ENCODE measurements at regions not wholly inside any gene's neighbourhood (a gene's known extent, or its start where the extent isn't known, plus 50 kb on each side); places are given as distances from the start of the nearest gene placed in this dataset.

DNA sequence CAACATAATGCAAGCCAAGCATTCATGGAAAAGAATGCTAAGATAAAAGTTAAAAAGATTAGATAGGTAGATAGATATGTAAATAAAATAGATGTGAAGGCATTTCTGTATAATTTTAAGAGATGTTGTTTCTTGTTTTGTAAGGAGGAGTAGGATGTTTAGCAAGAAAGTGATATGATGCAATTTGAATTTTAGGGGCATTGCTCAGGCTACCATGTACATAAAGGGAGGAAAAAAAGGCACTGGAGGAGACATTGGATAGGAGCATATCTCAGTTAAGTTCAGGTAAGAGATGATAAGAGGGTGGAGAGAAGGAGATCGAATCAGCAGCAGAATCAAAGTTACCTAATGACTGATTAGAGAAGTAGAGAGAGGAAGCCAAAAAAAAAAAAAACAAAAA lies 194.7 kb downstream of the TENT5A start:
- TF ChIP-seq GATA2 (IDR thresholded peaks at IDR 0.05; ENCODE audit: low read depth, low read length) (no peak), GATA3 (IDR thresholded peaks at IDR 0.05; ENCODE audit: low read depth, low read length) (no peak)

DNA sequence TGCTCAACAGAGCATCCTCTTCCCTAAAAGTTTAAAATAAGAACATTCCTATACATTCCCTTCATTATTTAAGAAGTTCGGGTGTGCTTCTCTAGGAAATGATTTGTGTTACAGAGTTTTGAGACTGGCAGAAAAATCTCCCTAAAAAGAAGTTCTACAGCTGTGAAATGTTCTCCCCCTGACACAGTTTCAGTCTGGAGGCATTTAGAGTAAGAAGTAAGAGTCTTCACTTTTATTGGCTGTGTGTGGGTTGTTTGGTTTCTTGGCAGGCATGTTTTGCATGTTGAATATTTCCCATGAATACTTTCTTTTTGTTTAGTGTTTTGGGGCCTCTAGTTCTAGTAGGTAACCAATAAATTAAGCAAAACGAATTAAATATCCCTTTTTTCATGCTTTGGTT lies 195.9 kb downstream of the TENT5A start:
- TF ChIP-seq GATA3 (IDR thresholded peaks at IDR 0.05; ENCODE audit: low read depth, low read length) (no peak), GATA2 (IDR thresholded peaks at IDR 0.05; ENCODE audit: low read depth, low read length) (no peak)

GRCh38 chr6:81553216-81553615 lies 199.3 kb downstream of the TENT5A start:
- TF ChIP-seq GATA3 (IDR thresholded peaks at IDR 0.05; ENCODE audit: low read depth, low read length) (no peak), GATA2 (IDR thresholded peaks at IDR 0.05; ENCODE audit: low read depth, low read length) (no peak)

- peak; percentile 90 for TF ChIP-seq GATA2 (IDR thresholded peaks at IDR 0.05; ENCODE audit: low read depth, low read length)
- TF ChIP-seq GATA3 (IDR thresholded peaks at IDR 0.05; ENCODE audit: low read depth, low read length) = peak; percentile 84
Observed at GRCh38 chr6:81552644-81553043, 199.8 kb downstream of the TENT5A start.

GRCh38 chr6:81547149-81547548 lies 205.3 kb downstream of the TENT5A start:
- TF ChIP-seq GATA3 (IDR thresholded peaks at IDR 0.05; ENCODE audit: low read depth, low read length) = no peak
- TF ChIP-seq GATA2 (IDR thresholded peaks at IDR 0.05; ENCODE audit: low read depth, low read length) = no peak

- TF ChIP-seq GATA2 (IDR thresholded peaks at IDR 0.05; ENCODE audit: low read depth, low read length) (no peak), GATA3 (IDR thresholded peaks at IDR 0.05; ENCODE audit: low read depth, low read length) (no peak)
Observed at GRCh38 chr6:81534934-81535465, 217.5 kb downstream of the TENT5A start.

DNA sequence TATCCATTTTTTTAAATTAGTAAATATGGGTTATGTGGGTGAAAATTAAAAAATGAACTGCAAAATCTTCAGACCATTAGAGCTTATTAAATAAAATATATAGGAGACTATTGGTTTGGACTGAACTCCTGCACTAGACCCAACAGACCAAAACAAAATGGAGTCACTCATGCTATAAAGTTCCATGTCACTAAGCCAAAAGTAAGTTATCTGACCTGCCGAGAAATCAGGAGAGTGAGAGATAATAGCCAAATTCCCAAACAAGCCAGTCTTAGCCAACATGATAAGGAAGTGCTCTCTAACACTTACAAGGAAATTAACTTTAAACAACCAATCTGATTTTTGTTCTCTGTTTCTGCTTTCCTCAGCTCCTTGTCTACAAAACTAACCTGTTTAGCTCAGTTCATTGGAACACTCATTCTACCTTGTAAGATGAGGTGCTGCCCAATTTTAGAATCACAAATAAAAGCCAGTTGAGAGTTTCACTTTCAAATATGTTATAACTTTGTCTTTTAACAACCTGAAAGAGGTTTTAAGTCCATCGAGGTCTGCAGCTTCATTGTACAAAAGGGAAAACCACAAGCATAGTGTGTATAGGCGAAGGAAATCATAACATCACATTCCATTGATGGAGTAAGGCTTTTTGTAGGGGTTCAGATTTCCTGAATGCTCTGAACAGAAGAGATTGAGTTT lies 220.5 kb downstream of the TENT5A start:
- TF ChIP-seq GATA2 (IDR thresholded peaks at IDR 0.05; ENCODE audit: low read depth, low read length) (no peak), GATA3 (IDR thresholded peaks at IDR 0.05; ENCODE audit: low read depth, low read length) (no peak)

- TF ChIP-seq GATA3 (IDR thresholded peaks at IDR 0.05; ENCODE audit: low read depth, low read length) = no peak
Observed at GRCh38 chr6:81517455-81517854, 235.0 kb downstream of the TENT5A start.

DNA sequence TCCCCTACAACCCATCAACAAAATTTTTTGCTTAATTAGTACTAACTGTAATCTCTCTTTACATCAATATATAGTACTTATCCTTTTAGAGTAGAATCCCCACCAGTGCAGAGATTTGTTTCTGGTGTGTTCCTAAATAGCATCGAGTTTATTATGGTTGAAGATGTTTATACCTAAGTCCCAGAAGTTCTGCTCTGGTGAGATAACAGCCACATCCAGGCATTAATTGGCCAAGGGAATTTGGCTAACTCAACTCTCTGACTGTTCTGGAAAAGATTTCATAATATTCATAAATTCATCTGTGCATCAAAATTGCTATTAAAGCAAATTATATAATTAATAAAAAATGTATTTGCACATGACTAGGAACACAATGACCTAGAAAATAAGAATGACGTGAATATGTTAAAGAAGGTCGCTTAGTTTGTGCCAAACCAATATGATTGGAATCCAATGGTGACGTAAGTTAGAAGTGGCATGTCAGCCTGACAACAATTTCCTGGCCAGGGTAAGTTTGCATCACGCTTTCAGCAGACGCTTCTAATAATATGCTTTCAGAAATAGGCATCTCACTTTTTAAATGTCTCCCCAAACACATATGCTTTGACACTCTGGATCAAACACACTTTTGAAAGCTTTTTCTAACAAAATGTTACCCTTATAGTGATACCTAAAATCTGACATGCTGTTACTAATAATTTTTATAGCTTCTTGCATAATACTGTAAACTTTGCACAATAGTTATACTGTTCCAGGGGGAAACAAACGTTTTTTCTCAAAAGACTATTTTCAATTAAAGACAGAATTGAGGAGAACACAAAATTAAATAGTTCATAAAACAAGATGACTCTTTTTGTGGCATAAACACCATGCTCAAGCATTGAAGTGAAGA lies 236.7 kb downstream of the TENT5A start:
- TF ChIP-seq GATA3 (IDR thresholded peaks at IDR 0.05; ENCODE audit: low read depth, low read length) (no peak), GATA2 (IDR thresholded peaks at IDR 0.05; ENCODE audit: low read depth, low read length) (no peak)

GRCh38 chr6:81511423-81511822 lies 241.1 kb downstream of the TENT5A start:
- no peak for TF ChIP-seq GATA3 (IDR thresholded peaks at IDR 0.05; ENCODE audit: low read depth, low read length)
- TF ChIP-seq GATA2 (IDR thresholded peaks at IDR 0.05; ENCODE audit: low read depth, low read length) = no peak

- TF ChIP-seq GATA2 (IDR thresholded peaks at IDR 0.05; ENCODE audit: low read depth, low read length) = no peak
- no peak for TF ChIP-seq GATA3 (IDR thresholded peaks at IDR 0.05; ENCODE audit: low read depth, low read length)
Observed at GRCh38 chr6:81495999-81496398, 256.5 kb downstream of the TENT5A start.

DNA sequence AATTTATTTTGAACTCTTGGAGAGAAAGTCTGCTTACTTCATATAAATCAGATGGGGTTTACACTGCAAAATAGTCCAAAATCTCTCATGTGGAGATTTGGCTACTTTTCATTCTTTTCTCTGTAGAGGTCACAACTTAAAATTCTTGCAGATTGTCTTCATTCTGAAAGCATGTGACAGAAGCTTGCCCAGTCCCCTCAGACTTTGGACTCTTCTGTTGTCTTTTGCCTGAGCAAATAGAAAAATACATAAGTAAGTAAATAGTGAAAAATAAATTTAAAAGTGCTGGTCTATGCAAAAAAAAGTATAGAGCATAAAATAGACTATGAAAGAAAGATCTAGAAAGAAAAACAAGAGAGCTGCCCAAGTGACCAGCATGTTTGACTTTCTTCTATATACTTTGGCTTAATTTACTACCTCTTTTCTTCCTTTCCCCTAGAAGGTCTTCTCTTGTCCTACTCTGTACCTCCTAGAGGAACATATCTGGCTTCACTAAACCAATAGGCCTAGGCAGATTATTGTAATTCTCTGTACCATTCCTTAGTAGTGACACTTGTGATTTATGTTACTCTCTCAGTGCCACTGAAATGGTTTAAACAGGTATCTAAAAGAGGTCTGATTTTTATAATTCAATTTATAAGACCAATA lies 260.9 kb downstream of the TENT5A start:
- TF ChIP-seq GATA3 (IDR thresholded peaks at IDR 0.05; ENCODE audit: low read depth, low read length) (no peak), GATA2 (IDR thresholded peaks at IDR 0.05; ENCODE audit: low read depth, low read length) (no peak)

- no peak for TF ChIP-seq GATA3 (IDR thresholded peaks at IDR 0.05; ENCODE audit: low read depth, low read length)
- no peak for TF ChIP-seq GATA2 (IDR thresholded peaks at IDR 0.05; ENCODE audit: low read depth, low read length)
Observed at GRCh38 chr6:81487489-81487888, 265.0 kb downstream of the TENT5A start.

GRCh38 chr6:81486234-81486633 lies 266.2 kb downstream of the TENT5A start:
- TF ChIP-seq GATA2 (IDR thresholded peaks at IDR 0.05; ENCODE audit: low read depth, low read length) (no peak), GATA3 (IDR thresholded peaks at IDR 0.05; ENCODE audit: low read depth, low read length) (no peak)
